ENCODE measurements at regions not wholly inside any gene's neighbourhood (a gene's known extent, or its start where the extent isn't known, plus 50 kb on each side); places are given as distances from the start of the nearest gene placed in this dataset.

DNA sequence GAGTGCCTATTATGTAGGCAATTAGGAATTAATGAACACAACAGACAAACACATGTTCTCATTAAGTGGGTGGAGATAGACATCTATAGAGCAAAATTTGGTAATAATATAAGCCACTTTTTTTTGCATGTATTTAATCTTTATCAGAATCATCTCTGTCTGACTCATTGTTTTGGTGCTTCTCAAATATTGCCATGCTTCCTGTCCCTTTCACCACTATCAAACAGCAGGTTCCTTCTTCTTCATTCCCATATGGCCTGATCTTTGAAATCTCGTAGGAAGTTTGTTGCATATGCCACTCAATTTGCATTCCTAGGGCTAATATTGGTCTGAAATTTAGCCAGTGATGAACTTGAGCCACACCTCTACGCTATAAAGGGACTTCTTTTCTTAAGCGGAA, 128.9 kb upstream of the SPEF2 start:
- no peak overlapping the region for H3K4me3 ChIP-seq (ENCODE audit: low read depth, low read length)
- TF ChIP-seq, protein P1, sequence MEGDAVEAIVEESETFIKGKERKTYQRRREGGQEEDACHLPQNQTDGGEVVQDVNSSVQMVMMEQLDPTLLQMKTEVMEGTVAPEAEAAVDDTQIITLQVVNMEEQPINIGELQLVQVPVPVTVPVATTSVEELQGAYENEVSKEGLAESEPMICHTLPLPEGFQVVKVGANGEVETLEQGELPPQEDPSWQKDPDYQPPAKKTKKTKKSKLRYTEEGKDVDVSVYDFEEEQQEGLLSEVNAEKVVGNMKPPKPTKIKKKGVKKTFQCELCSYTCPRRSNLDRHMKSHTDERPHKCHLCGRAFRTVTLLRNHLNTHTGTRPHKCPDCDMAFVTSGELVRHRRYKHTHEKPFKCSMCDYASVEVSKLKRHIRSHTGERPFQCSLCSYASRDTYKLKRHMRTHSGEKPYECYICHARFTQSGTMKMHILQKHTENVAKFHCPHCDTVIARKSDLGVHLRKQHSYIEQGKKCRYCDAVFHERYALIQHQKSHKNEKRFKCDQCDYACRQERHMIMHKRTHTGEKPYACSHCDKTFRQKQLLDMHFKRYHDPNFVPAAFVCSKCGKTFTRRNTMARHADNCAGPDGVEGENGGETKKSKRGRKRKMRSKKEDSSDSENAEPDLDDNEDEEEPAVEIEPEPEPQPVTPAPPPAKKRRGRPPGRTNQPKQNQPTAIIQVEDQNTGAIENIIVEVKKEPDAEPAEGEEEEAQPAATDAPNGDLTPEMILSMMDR (IDR thresholded peaks at IDR 0.05; ENCODE audit: low read depth, low read length, missing control alignments) = no peak
- no peak for DNase-seq (ENCODE audit: low read depth)

DNA sequence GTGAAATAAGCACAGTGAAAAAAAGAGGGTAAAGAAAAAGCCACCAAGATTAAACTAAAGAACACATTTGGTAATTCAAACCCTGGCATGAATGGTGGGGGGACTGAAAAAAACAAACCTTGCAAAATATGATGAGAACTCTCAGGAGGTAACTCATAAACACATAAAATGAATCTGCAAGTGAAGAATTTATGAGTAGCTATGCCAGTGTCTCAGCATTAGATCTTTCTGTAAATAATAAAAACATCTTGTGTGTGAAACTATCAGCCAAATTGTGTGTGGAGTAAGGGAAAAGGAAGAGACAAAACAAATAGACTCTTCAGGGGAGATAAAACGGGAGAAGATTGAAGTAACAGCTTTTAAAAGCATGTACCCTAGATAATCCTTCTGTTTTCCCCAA, 129.6 kb upstream of the SPEF2 start:
- DNase-seq (ENCODE audit: low read depth) = no peak

DNA sequence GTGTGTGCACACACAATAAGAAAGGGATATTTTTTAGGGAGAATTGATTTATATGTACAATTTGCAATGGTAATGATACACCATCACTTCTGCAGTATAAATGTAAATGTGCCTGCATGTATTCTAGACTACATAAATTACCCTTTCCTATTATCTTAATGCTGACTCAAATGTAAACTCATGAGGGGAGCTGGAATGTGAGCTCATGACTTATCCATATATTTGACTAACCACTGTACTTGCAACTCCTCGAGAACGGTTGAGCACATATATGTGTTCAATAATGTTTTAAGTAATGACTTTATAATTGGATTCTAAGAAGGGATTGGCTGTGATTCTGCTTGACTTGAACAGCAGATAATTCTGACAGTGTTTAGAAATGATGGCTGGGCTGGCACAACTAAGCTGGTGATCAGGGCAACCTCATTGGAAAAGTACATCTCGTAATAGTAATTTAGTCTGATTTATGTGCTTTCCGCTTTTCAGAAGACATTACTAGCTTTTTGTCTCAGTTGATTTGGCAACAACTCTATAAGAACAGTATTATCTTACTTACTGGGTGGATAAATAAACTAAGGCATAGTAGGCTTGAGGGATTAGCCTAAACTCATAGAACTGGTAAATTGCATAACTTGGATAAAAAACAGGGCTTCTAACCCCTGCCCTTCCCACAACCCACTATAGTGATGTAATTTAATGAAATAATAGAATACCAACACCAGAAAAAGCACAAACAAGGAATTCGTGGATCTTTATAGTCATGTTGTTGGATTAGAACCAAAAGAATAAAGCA, 130.2 kb upstream of the SPEF2 start:
- no peak overlapping the region for H3K4me3 ChIP-seq (ENCODE audit: low read depth, low read length)
- no peak for DNase-seq (ENCODE audit: low read depth)
- TF ChIP-seq, protein P1 (IDR thresholded peaks at IDR 0.05; ENCODE audit: low read depth, low read length, missing control alignments) = no peak

More for the DNA sequence above, 129.6 kb upstream of the SPEF2 start:
- TF ChIP-seq, protein P1 (IDR thresholded peaks at IDR 0.05; ENCODE audit: low read depth, low read length, missing control alignments) = no peak
- H3K4me3 ChIP-seq (ENCODE audit: low read depth, low read length) = no peak overlapping the region

DNA sequence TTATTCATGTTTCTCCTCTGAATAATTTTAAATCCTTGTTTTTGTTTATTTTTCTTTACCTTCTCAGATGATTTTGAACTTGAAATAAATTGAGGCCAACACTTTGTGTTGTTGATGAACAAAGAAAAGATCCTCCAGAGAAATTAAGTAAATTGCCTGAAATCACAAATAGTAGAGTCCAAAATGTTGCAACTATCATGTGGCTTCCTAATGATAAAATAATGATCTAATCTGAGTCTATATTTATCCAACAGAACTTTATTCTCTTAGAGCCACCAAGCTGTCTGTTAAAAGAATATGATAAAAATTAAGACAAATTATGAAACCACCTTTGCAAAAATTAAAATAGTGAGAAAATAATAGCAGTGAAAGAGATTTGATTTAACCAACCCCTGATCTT, 132.2 kb upstream of the SPEF2 start:
- TF ChIP-seq, protein P1 (IDR thresholded peaks at IDR 0.05; ENCODE audit: low read depth, low read length, missing control alignments) = no peak
- no peak for DNase-seq (ENCODE audit: low read depth)
- H3K4me3 ChIP-seq (ENCODE audit: low read depth, low read length) = no peak overlapping the region

GRCh38 chr5:35484241-35484640, 133.4 kb upstream of the SPEF2 start:
- TF ChIP-seq, protein P1 (IDR thresholded peaks at IDR 0.05; ENCODE audit: low read depth, low read length, missing control alignments) = no peak
- no peak for DNase-seq (ENCODE audit: low read depth)

DNA sequence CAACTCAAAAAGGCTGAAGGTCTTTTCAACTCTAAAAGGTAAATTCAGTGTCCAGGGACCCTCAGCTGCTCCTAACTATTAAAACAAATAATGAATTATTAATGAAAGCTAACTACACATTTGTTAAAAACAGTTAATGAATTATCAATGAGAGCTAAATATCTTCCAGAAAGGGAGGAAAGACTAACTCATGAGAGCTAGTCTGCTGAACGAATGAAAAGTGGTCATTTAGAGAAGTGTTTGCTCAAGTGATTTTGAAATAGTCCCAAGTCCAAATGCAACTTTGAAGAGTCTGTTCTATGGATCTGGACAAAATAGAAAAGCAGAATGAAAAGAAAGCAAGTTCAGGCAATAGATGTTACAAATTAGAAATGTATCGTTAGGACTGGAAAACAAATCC, 133.9 kb upstream of the SPEF2 start:
- TF ChIP-seq, protein P1 (IDR thresholded peaks at IDR 0.05; ENCODE audit: low read depth, low read length, missing control alignments) = no peak
- no peak overlapping the region for H3K4me3 ChIP-seq (ENCODE audit: low read depth, low read length)
- DNase-seq (ENCODE audit: low read depth) = no peak

More at GRCh38 chr5:35484241-35484640, 133.4 kb upstream of the SPEF2 start:
- H3K4me3 ChIP-seq (ENCODE audit: low read depth, low read length) = no peak overlapping the region

- no peak overlapping the region for H3K4me3 ChIP-seq (ENCODE audit: low read depth, low read length)
- TF ChIP-seq, protein P1 (IDR thresholded peaks at IDR 0.05; ENCODE audit: low read depth, low read length, missing control alignments) = no peak
- no peak for DNase-seq (ENCODE audit: low read depth)
These were observed 134.5 kb upstream of the SPEF2 start for GRCh38 chr5:35483191-35483590.

Measured in GM12864 (cell line).